Spleen (tissue), 11 donors: ENCODE measurements at regions not wholly inside any gene's neighbourhood (a gene's known extent, or its start where the extent isn't known, plus 50 kb on each side); places are given as distances from the start of the nearest gene placed in this dataset.

Experiments
- DNase-seq: peaks from one replicate; pipeline ENCODE4 v3.0.0-alpha.2; 2020
- H3K27ac ChIP-seq, 8 donors: fragments of 200-600 bp; sonication (generic) in 7 of 8; 1 replicate in 4 of 8; 2 replicates in 4 of 8; pipeline versions ENCODE4 v1.5.0 to v1.8.0; 2016 to 2021; ENCODE audit warnings: inconsistent platforms in 4 of 8, mild to moderate bottlenecking in 4 of 8, moderate library complexity in 1 of 8
- H3K27me3 ChIP-seq, 7 donors: fragments of 200-600 bp; sonication (generic) in 6 of 7; replicated peaks in 1 of 7; 1 replicate in 4 of 7; 2 replicates in 3 of 7; pipeline versions ENCODE4 v1.5.0 to v1.8.0; 2016 to 2021; ENCODE audit warnings: inconsistent platforms in 3 of 7, mild to moderate bottlenecking in 1 of 7
- H3K36me3 ChIP-seq, 6 donors: fragments of 200-600 bp; sonication (generic) in 5 of 6; 1 replicate in 4 of 6; 2 replicates in 2 of 6; pipeline versions ENCODE4 v1.5.0 to v1.8.0; 2016 to 2021; ENCODE audit warnings: inconsistent platforms in 2 of 6
- H3K4me1 ChIP-seq, 6 donors: fragments of 200-600 bp; sonication (generic) in 5 of 6; 1 replicate in 3 of 6; 2 replicates in 3 of 6; pipeline versions ENCODE4 v1.5.0 to v1.8.0; 2016 to 2021; ENCODE audit warnings: inconsistent platforms in 3 of 6
- H3K4me3 ChIP-seq, 8 donors: fragments of 200-600 bp; sonication (generic) in 7 of 8; 1 replicate in 4 of 8; 2 replicates in 4 of 8; pipeline versions ENCODE4 v1.5.0 to v1.8.0; 2016 to 2021; ENCODE audit warnings: inconsistent platforms in 4 of 8, mild to moderate bottlenecking in 4 of 8, moderate library complexity in 2 of 8
- H3K9me3 ChIP-seq, 8 donors: fragments of 200-600 bp; sonication (generic) in 7 of 8; 1 replicate in 4 of 8; 2 replicates in 4 of 8; pipeline versions ENCODE4 v1.5.0 to v1.8.0; 2016 to 2021; ENCODE audit warnings: inconsistent platforms in 4 of 8
- POLR2A ChIP-seq, 3 donors: fragments of 450-650 bp; IDR thresholded peaks; one replicate each; pipeline ENCODE4 v1.5.1; 2017; ENCODE audit warnings: antibody characterized with exemption in 3 of 3, mild to moderate bottlenecking in 1 of 3
- POLR2AphosphoS5 ChIP-seq, 3 donors: sonication (generic); formaldehyde crosslinking; IDR thresholded peaks; one replicate each; pipeline ENCODE4 v1.5.1; 2017; ENCODE audit warnings: antibody characterized with exemption in 3 of 3
- WGBS, 5 donors: extraction: QIAGEN DNeasy Blood & Tissue Kit in 3 of 5; methylation state at CpG; one replicate each; pipeline versions ENCODE4 v1.1.5 to v1.1.7; 2013 to 2018; 5-methylcytosine and 5-hydroxymethylcytosine counted together
- intact Hi-C: fragments of 100-400 bp; cut with DNase I; formaldehyde crosslinking; loops from one replicate; pipeline ENCODE4 v1.15.0; 2023; ENCODE audit warnings: low total_unique reads
- TF ChIP-seq, protein P1 (sequence below), 11 experiments: fragments of 200-600 bp in 7 of 11; fragments of 450-650 bp in 4 of 11; sonication (generic) in 4 of 11; IDR thresholded peaks in 8 of 11; conservative IDR thresholded peaks in 3 of 11; 1 replicate in 7 of 11; 2 replicates in 4 of 11; pipeline versions ENCODE4 v1.4.0 to v1.8.0; 2016 to 2021; ENCODE audit warnings: antibody characterized with exemption in 11 of 11, inconsistent platforms in 4 of 11, mild to moderate bottlenecking in 1 of 11
- donor health status: healthy with polysubstance abuse.
- donor health status: DM: no; HTN: no; CAD: no; lungs with moderate emphysema.
- donor health status: DM: no; HTN: no; CAD: no.
- donor health status: Bipolar disorder and iron deficiency.
- donor health status: healthy.
- donor health status: DM: no; HTN: no; CAD: no.
- donor health status: DM: yes; HTN: yes; CAD: no.

DNA sequence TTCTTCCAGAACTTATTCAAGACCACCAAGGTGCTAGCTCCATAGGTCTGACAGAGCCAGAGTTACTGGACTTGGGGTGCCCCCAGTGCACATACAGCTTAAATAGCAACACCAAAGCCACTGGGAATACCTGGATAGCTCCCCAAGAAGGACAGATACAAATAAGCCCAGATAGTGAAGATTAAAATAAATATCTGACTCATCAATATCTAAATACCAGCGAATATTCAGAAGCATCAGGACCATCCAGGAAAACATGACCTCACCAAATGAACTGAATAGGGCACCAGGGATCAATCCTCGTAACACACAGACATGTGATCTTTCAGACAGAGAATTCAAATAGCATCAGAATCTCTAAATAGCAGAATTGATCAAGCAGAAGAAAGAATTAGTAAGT, 931.6 kb downstream of the OTOL1 start:
- H3K27me3 ChIP-seq, result no peaks in the 10 kb centered on the region
- H3K4me3 ChIP-seq, result no peak overlapping the region
- no peak for DNase-seq
- TF ChIP-seq POLR2A (IDR thresholded peaks at IDR 0.05), result no peak
- TF ChIP-seq, protein P1, sequence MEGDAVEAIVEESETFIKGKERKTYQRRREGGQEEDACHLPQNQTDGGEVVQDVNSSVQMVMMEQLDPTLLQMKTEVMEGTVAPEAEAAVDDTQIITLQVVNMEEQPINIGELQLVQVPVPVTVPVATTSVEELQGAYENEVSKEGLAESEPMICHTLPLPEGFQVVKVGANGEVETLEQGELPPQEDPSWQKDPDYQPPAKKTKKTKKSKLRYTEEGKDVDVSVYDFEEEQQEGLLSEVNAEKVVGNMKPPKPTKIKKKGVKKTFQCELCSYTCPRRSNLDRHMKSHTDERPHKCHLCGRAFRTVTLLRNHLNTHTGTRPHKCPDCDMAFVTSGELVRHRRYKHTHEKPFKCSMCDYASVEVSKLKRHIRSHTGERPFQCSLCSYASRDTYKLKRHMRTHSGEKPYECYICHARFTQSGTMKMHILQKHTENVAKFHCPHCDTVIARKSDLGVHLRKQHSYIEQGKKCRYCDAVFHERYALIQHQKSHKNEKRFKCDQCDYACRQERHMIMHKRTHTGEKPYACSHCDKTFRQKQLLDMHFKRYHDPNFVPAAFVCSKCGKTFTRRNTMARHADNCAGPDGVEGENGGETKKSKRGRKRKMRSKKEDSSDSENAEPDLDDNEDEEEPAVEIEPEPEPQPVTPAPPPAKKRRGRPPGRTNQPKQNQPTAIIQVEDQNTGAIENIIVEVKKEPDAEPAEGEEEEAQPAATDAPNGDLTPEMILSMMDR (IDR thresholded peaks at IDR 0.05 in 8 of 11, conservative IDR thresholded peaks at IDR 0.05 in 3 of 11), result no peak
- TF ChIP-seq POLR2AphosphoS5 (IDR thresholded peaks at IDR 0.05), result no peak
- 32 to 64% (median 42%) methylated on average over 2 of the region's 2 CpGs for WGBS, 5 donors
- no peaks in the 10 kb centered on the region for H3K4me1 ChIP-seq
- H3K27ac ChIP-seq, result no peak overlapping the region
- no peaks in the 10 kb centered on the region for H3K36me3 ChIP-seq
- intact Hi-C loops, result no loop called here
- H3K9me3 ChIP-seq, result peaks cover 0 to 13% (median 5%) of the 10 kb centered on the region in 8 donors

DNA sequence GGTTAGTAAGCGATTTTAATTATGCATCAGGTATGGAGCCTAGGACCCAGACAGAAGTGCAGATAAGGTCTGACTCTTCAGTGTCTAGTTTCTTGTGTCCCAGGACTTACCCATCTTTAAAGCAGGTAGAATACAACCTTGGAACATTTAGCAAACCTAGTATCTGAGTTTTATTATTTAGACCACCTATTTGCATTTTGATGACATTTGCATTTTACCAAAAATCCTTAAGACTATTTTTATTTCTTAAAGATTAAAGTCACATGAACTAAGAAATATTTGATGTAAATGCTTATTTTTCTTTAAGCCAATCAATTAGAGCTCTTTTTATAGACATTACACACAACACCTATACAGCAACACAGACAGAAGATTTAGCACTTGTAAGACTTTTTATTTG, 939.1 kb downstream of the OTOL1 start:
- H3K27ac ChIP-seq, result no peak overlapping the region
- 82 to 100% (median 95%) methylated on average over 1 of the region's 1 CpG for WGBS, 5 donors
- intact Hi-C loops, result no loop called here
- no peaks in the 10 kb centered on the region for H3K27me3 ChIP-seq
- TF ChIP-seq, protein P1 (IDR thresholded peaks at IDR 0.05 in 8 of 11, conservative IDR thresholded peaks at IDR 0.05 in 3 of 11), result no peak
- TF ChIP-seq POLR2A (IDR thresholded peaks at IDR 0.05), result no peak
- no peak for TF ChIP-seq POLR2AphosphoS5 (IDR thresholded peaks at IDR 0.05)
- peaks cover 0 to 42% (median 14%) of the 10 kb centered on the region in 8 donors for H3K9me3 ChIP-seq
- DNase-seq, result no peak
- no peaks in the 10 kb centered on the region for H3K36me3 ChIP-seq
- no peaks in the 10 kb centered on the region for H3K4me1 ChIP-seq
- H3K4me3 ChIP-seq, result no peak overlapping the region

DNA sequence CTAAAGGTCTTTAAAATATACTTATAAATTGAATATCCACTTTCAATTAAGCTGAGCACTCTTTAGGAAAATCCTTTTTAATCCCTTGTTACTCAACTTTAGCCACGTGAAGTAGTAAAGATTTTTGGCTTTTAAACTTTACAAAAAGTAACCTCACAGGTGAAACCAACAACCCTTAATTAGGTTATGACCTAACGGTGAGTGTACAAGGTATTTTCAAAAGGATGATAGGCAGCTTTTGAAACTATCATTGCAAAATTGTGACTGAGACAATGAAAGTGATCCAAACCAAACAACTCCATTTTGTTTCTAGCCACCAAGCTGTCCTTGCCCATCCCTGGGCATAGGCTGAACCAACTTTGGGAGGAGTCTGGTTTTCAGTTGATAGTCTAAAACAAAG, 940.2 kb downstream of the OTOL1 start:
- DNase-seq, result no peak
- no peak for TF ChIP-seq POLR2A (IDR thresholded peaks at IDR 0.05)
- no peak for TF ChIP-seq POLR2AphosphoS5 (IDR thresholded peaks at IDR 0.05)
- TF ChIP-seq, protein P1 (IDR thresholded peaks at IDR 0.05 in 8 of 11, conservative IDR thresholded peaks at IDR 0.05 in 3 of 11), result no peak
- intact Hi-C loops, result no loop called here
- Histone ChIP-seq H3K9me3 (peaks cover 0 to 42% (median 14%) of the 10 kb centered on the region in 8 donors), H3K27ac (no peak overlapping the region), H3K4me1 (no peaks in the 10 kb centered on the region), H3K36me3 (no peaks in the 10 kb centered on the region), H3K27me3 (no peaks in the 10 kb centered on the region), H3K4me3 (no peak overlapping the region)
- 43 to 81% (median 75%) methylated on average over 2 of the region's 2 CpGs for WGBS, 5 donors

DNA sequence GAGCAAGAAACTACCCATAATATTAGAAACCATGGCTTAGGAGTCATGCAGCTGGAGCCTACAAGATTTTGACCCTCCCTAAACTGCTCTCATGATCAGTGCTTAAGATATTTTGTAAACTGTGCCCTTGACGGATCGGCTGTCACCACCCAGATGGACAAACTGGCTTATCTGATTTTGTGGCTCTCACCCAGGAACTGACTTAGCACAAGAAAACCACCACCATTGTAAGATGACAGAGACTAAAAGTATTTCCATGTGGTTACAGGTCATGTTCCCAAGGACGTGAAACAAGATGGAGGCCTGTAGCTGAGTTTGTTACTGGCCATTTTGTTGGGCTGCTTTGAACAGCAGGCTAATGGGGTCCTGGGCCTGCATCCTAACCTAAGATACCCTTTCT, 940.9 kb downstream of the OTOL1 start:
- Histone ChIP-seq H3K27me3 (no peaks in the 10 kb centered on the region), H3K27ac (no peak overlapping the region), H3K4me1 (no peaks in the 10 kb centered on the region), H3K36me3 (no peaks in the 10 kb centered on the region), H3K9me3 (peaks cover 0 to 38% (median 14%) of the 10 kb centered on the region in 8 donors), H3K4me3 (no peak overlapping the region)
- TF ChIP-seq POLR2AphosphoS5 (IDR thresholded peaks at IDR 0.05) (no peak), POLR2A (IDR thresholded peaks at IDR 0.05) (no peak)
- TF ChIP-seq, protein P1 (IDR thresholded peaks at IDR 0.05 in 8 of 11, conservative IDR thresholded peaks at IDR 0.05 in 3 of 11), result no peak
- intact Hi-C loops, result no loop called here
- DNase-seq, result no peak
- 23 to 93% (median 84%) methylated on average over 3 of the region's 3 CpGs for WGBS, 5 donors
